Left ventricle myocardium superior (tissue), 1 donor: ENCODE measurements at regions not wholly inside any gene's neighbourhood (a gene's known extent, or its start where the extent isn't known, plus 50 kb on each side); places are given as distances from the start of the nearest gene placed in this dataset.

Experiments used
- ATAC-seq: fragments of 200-7000 bp; cut with Tn5 transposase; one replicate; pipeline ENCODE4 v1.9.1; 2020; ENCODE audit warnings: mild to moderate bottlenecking, moderate library complexity
- DNase-seq: peaks from one replicate; pipeline ENCODE4 v3.0.0-alpha.2; 2020
- intact Hi-C: fragments of 100-400 bp; cut with micrococcal nuclease; formaldehyde crosslinking; loops from one replicate; pipeline ENCODE4 v1.11.0; 2022
- donor health status: DM: no; HTN: yes; CAD: no; lungs with severe emphysema.

- ATAC-seq (no peak), DNase-seq (no peak)
- intact Hi-C loops = no loop called here
Measured at GRCh38 chr9:23245067-23245466, 581.0 kb downstream of the ELAVL2 start.

- no peak for ATAC-seq
- no peak for DNase-seq
- intact Hi-C loops = no loop called here
Measured at GRCh38 chr9:23254404-23255184, 571.4 kb downstream of the ELAVL2 start.

- ATAC-seq = no peak
Measured at GRCh38 chr9:23255346-23255745, 570.7 kb downstream of the ELAVL2 start.

GRCh38 chr9:23258569-23258968 is 567.5 kb downstream of the ELAVL2 start:
- intact Hi-C loops = no loop called here
- no peak for ATAC-seq
- no peak for DNase-seq

More at GRCh38 chr9:23255346-23255745, 570.7 kb downstream of the ELAVL2 start:
- intact Hi-C loops = no loop called here
- DNase-seq = no peak

- ATAC-seq = no peak
- intact Hi-C loops = no loop called here
- DNase-seq = no peak
Measured at GRCh38 chr9:23278561-23278960, 547.5 kb downstream of the ELAVL2 start.

DNA sequence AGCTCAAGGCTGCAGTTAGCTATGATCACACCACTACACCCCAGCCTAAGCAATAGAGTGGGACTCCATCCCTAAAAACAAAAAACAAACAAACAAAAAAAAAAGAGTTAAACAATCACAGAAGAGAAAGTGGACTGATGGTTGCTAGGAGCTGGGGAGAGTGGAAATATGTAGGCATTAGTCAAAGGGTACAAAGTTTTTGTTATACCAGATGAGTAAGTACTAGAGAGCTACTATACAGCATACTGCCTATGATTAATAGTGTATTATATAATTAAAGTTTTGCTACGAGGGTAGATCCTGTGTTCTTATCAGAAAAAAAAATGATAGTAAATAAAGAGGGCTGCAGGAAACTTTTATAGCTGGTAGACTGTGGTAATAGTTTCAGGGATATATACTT is 538.6 kb downstream of the ELAVL2 start:
- no peak for ATAC-seq
- intact Hi-C loops = no loop called here

GRCh38 chr9:23288545-23288944 is 537.5 kb downstream of the ELAVL2 start:
- ATAC-seq (no peak), DNase-seq (no peak)
- intact Hi-C loops = no loop called here

More for the DNA sequence above, 538.6 kb downstream of the ELAVL2 start:
- no peak for DNase-seq

- DNase-seq = no peak
- ATAC-seq = no peak
Measured at GRCh38 chr9:23290973-23291372, 535.1 kb downstream of the ELAVL2 start.

DNA sequence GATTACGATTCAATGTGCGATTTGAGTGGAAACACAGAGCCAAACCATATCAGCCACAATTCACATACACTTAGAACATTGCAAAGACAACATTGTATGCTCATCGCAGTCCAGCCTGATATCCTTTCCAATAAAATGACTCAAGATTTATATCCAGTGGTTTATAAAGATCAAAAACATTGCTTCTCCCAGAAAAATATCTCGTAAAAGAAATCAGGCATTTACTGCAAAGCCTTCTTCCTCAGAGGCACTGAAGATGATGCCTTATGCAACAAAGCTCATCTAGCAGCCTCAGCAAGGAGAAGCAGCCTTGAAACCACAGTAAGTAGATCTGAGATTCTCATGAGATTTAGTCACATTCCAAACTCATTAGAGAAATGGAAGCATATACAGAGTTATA is 523.8 kb downstream of the ELAVL2 start:
- ATAC-seq (no peak), DNase-seq (no peak)
- intact Hi-C loops = no loop called here

More at GRCh38 chr9:23290973-23291372, 535.1 kb downstream of the ELAVL2 start:
- intact Hi-C loops = loop anchor here (10.0 kb wide), 1 partner anchor 64 kb away; no protein-coding TSS in a partner anchor

GRCh38 chr9:23306731-23307130 is 519.3 kb downstream of the ELAVL2 start:
- intact Hi-C loops = no loop called here
- ATAC-seq (no peak), DNase-seq (no peak)

GRCh38 chr9:23307731-23308513 is 518.1 kb downstream of the ELAVL2 start:
- ATAC-seq = no peak
- no peak for DNase-seq

DNA sequence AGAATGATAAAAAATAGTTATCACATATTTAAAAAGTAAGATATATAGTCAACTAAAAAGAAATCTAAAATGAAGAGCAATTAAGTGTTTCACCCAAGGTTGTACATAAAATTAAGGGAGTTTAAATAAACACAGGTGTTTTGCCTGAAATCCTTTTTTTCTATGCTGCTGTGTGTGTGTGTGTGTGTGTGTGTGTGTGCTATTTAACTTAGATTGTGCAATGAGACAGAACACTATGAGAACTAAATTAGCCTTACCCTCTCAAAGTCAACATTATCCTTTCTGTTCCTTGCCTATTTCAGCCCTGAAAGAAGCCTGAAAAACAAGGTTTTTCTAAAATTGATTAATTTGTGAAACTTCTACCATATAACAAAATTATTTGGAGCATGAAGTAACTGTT is 516.2 kb downstream of the ELAVL2 start:
- no peak for ATAC-seq
- intact Hi-C loops = no loop called here
- no peak for DNase-seq

More at GRCh38 chr9:23307731-23308513, 518.1 kb downstream of the ELAVL2 start:
- intact Hi-C loops = no loop called here

- ATAC-seq (no peak), DNase-seq (no peak)
- intact Hi-C loops = no loop called here
Measured at GRCh38 chr9:23314247-23314646, 511.8 kb downstream of the ELAVL2 start.

DNA sequence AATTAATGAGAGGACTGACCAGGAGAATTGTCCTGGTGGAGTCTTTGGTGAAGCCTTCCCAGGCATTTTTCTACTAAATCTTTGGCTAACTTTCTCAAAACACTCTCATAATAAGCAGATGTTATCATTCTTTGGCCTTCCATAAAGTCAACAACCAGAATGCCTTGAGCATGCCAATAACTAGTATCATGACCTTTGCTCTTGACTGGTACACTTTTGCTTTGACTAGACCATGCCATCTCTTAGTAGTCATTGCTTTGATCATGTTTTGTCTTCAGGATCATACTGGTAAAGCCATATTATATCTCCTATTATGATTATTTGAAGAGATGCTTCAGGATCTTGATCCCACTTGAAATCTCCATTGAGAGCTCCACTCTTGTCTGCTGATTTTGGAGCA is 506.9 kb downstream of the ELAVL2 start:
- intact Hi-C loops = no loop called here
- ATAC-seq = no peak

DNA sequence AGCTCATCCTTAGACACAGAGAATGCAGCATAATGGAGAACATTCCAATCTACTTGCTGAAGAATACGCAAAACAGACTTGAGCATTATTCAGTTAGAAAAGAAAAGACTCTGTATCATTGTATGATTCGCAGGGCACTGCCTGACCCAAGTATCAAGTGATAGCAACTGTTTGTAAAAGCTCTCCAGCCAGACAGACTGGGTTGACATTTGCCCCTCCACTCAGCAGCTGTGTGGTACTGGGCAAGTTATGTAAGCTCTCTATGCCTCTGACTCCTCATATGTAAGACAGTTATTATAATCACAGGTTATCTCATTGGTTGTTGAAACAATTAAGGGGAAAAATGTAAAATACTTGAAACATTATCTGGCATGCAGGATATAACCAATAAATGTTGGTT is 505.0 kb downstream of the ELAVL2 start:
- DNase-seq (no peak), ATAC-seq (no peak)
- intact Hi-C loops = no loop called here

More for the DNA sequence above, 506.9 kb downstream of the ELAVL2 start:
- no peak for DNase-seq

- no peak for ATAC-seq
- intact Hi-C loops = no loop called here
- no peak for DNase-seq
Measured at GRCh38 chr9:23322392-23322791, 503.6 kb downstream of the ELAVL2 start.

GRCh38 chr9:23324511-23324910 is 501.5 kb downstream of the ELAVL2 start:
- ATAC-seq (no peak), DNase-seq (no peak)
- intact Hi-C loops = no loop called here

- no peak for ATAC-seq
Measured at GRCh38 chr9:23326597-23326996, 499.4 kb downstream of the ELAVL2 start.

DNA sequence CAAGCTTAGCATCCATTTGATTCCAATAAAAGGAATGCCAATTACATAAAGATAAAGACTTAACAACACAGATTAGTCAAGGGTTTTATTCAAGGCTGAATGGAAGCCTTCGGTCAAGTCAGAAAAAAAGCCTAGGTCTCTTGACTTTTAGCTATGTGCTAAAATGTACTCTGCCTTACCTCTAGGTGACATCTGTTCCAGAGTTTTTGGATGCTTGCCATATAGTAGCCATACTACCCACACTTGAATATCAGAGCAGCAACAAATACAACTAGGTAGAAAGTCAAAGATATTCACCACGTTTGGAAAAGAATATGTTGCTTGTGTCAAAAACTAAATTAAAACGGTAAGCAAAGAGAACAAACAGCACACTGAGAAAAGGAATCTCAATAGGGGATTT is 484.7 kb downstream of the ELAVL2 start:
- DNase-seq (no peak), ATAC-seq (no peak)
- intact Hi-C loops = no loop called here

More at GRCh38 chr9:23326597-23326996, 499.4 kb downstream of the ELAVL2 start:
- no peak for DNase-seq
- intact Hi-C loops = no loop called here

GRCh38 chr9:23342291-23342690 is 483.7 kb downstream of the ELAVL2 start:
- DNase-seq (no peak), ATAC-seq (no peak)
- intact Hi-C loops = no loop called here
